ENCODE measurements at regions not wholly inside any gene's neighbourhood (a gene's known extent, or its start where the extent isn't known, plus 50 kb on each side); places are given as distances from the start of the nearest gene placed in this dataset.

GRCh38 chr10:121108051-121108450, 256.9 kb downstream of the WDR11 start:
- no peaks in the 10 kb centered on the region for H3K36me3 ChIP-seq (ENCODE audit: insufficient read depth, low read length)
- no peak overlapping the region for H3K9ac ChIP-seq (ENCODE audit: low read length)
- H2AFZ ChIP-seq (ENCODE audit: low read depth, low read length), result no peak overlapping the region
- TF ChIP-seq POLR2AphosphoS5 (IDR thresholded peaks at IDR 0.05) (no peak), MXI1 (conservative IDR thresholded peaks at IDR 0.05; ENCODE audit: poor library complexity, severe bottlenecking) (no peak), EP300 (conservative IDR thresholded peaks at IDR 0.05; ENCODE audit: poor library complexity, severe bottlenecking) (no peak), EZH2 (IDR thresholded peaks at IDR 0.05; ENCODE audit: borderline replicate concordance, insufficient read depth, low read length, poor library complexity, severe bottlenecking) (no peak), SMC3 (conservative IDR thresholded peaks at IDR 0.05; ENCODE audit: poor library complexity) (no peak)
- TF ChIP-seq, protein P1, sequence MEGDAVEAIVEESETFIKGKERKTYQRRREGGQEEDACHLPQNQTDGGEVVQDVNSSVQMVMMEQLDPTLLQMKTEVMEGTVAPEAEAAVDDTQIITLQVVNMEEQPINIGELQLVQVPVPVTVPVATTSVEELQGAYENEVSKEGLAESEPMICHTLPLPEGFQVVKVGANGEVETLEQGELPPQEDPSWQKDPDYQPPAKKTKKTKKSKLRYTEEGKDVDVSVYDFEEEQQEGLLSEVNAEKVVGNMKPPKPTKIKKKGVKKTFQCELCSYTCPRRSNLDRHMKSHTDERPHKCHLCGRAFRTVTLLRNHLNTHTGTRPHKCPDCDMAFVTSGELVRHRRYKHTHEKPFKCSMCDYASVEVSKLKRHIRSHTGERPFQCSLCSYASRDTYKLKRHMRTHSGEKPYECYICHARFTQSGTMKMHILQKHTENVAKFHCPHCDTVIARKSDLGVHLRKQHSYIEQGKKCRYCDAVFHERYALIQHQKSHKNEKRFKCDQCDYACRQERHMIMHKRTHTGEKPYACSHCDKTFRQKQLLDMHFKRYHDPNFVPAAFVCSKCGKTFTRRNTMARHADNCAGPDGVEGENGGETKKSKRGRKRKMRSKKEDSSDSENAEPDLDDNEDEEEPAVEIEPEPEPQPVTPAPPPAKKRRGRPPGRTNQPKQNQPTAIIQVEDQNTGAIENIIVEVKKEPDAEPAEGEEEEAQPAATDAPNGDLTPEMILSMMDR (IDR thresholded peaks at IDR 0.05; ENCODE audit: poor library complexity, severe bottlenecking), result no peak
- no peaks in the 10 kb centered on the region for H3F3A ChIP-seq (ENCODE audit: insufficient read depth, low read length, poor library complexity, severe bottlenecking)
- no peaks in the 10 kb centered on the region for H4K20me1 ChIP-seq (ENCODE audit: insufficient read depth)
- H3K27ac ChIP-seq (ENCODE audit: low read length), result no peak overlapping the region
- no peaks in the 10 kb centered on the region for H3K9me3 ChIP-seq (ENCODE audit: low read length)
- no peaks in the 10 kb centered on the region for H3K27me3 ChIP-seq (ENCODE audit: insufficient read depth, low read depth, low read length)
- no peak overlapping the region for H3K4me2 ChIP-seq (ENCODE audit: low read length)
- no peaks in the 10 kb centered on the region for H3K79me2 ChIP-seq (replicated peaks; ENCODE audit: insufficient read depth, low read length)
- no peaks in the 10 kb centered on the region for H3K9me2 ChIP-seq (ENCODE audit: insufficient read depth, low read length)
- H3K4me3 ChIP-seq (ENCODE audit: low read length), result no peak overlapping the region

DNA sequence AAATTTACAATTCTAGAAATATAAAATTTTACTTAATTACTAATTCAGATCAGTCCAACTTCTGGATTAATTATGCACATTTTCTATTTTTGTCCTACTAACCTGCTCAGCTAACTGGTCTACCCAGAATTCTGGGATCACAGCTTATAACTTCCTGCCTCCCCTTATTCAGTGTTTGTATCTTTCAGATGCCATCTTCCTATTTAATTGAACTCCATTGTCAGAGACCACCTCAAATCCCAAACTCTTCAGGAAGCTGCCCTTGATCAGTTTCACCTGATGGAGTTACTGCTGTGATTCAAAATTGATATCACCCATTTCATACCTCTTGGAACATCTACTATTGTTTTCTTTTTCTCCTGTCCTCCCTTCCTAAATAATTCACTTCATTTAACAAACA, 259.2 kb downstream of the WDR11 start:
- Histone ChIP-seq H3K27ac (ENCODE audit: low read length) (no peak overlapping the region), H3K9ac (ENCODE audit: low read length) (no peak overlapping the region), H3F3A (ENCODE audit: insufficient read depth, low read length, poor library complexity, severe bottlenecking) (no peaks in the 10 kb centered on the region), H3K4me3 (ENCODE audit: low read length) (no peak overlapping the region), H4K20me1 (ENCODE audit: insufficient read depth) (no peaks in the 10 kb centered on the region), H3K27me3 (ENCODE audit: insufficient read depth, low read depth, low read length) (no peaks in the 10 kb centered on the region), H3K4me2 (ENCODE audit: low read length) (no peak overlapping the region), H3K9me2 (ENCODE audit: insufficient read depth, low read length) (no peaks in the 10 kb centered on the region), H3K9me3 (ENCODE audit: low read length) (no peaks in the 10 kb centered on the region), H2AFZ (ENCODE audit: low read depth, low read length) (no peak overlapping the region), H3K79me2 (replicated peaks; ENCODE audit: insufficient read depth, low read length) (no peaks in the 10 kb centered on the region), H3K36me3 (ENCODE audit: insufficient read depth, low read length) (no peaks in the 10 kb centered on the region)
- TF ChIP-seq TAF1 (IDR thresholded peaks at IDR 0.05; ENCODE audit: low read depth) (no peak), POLR2AphosphoS5 (IDR thresholded peaks at IDR 0.05) (no peak), MXI1 (conservative IDR thresholded peaks at IDR 0.05; ENCODE audit: poor library complexity, severe bottlenecking) (no peak), EZH2 (IDR thresholded peaks at IDR 0.05; ENCODE audit: borderline replicate concordance, insufficient read depth, low read length, poor library complexity, severe bottlenecking) (no peak)
- TF ChIP-seq, protein P1 (IDR thresholded peaks at IDR 0.05; ENCODE audit: poor library complexity, severe bottlenecking), result no peak

- no peaks in the 10 kb centered on the region for H3K27me3 ChIP-seq (ENCODE audit: insufficient read depth, low read depth, low read length)
- no peak overlapping the region for H3K9ac ChIP-seq (ENCODE audit: low read length)
- H3K9me3 ChIP-seq (ENCODE audit: low read length), result no peaks in the 10 kb centered on the region
- H3F3A ChIP-seq (ENCODE audit: insufficient read depth, low read length, poor library complexity, severe bottlenecking), result no peaks in the 10 kb centered on the region
- no peak overlapping the region for H2AFZ ChIP-seq (ENCODE audit: low read depth, low read length)
- no peaks in the 10 kb centered on the region for H3K36me3 ChIP-seq (ENCODE audit: insufficient read depth, low read length)
- TF ChIP-seq TAF1 (IDR thresholded peaks at IDR 0.05; ENCODE audit: low read depth) (no peak), REST (IDR thresholded peaks at IDR 0.05; ENCODE audit: borderline replicate concordance) (no peak), EP300 (conservative IDR thresholded peaks at IDR 0.05; ENCODE audit: poor library complexity, severe bottlenecking) (no peak), EZH2 (IDR thresholded peaks at IDR 0.05; ENCODE audit: borderline replicate concordance, insufficient read depth, low read length, poor library complexity, severe bottlenecking) (no peak), MXI1 (conservative IDR thresholded peaks at IDR 0.05; ENCODE audit: poor library complexity, severe bottlenecking) (no peak)
- no peaks in the 10 kb centered on the region for H4K20me1 ChIP-seq (ENCODE audit: insufficient read depth)
- no peaks in the 10 kb centered on the region for H3K79me2 ChIP-seq (replicated peaks; ENCODE audit: insufficient read depth, low read length)
- H3K4me3 ChIP-seq (ENCODE audit: low read length), result no peak overlapping the region
- H3K4me2 ChIP-seq (ENCODE audit: low read length), result no peak overlapping the region
- H3K9me2 ChIP-seq (ENCODE audit: insufficient read depth, low read length), result no peaks in the 10 kb centered on the region
- no peak overlapping the region for H3K27ac ChIP-seq (ENCODE audit: low read length)
These were observed 261.0 kb downstream of the WDR11 start for GRCh38 chr10:121112136-121112535.
